ENCODE measurements at regions not wholly inside any gene's neighbourhood (a gene's known extent, or its start where the extent isn't known, plus 50 kb on each side); places are given as distances from the start of the nearest gene placed in this dataset.
"Not testable (repeated sequence)": the region's sequence is repeated elsewhere in the genome, so short reads cannot be mapped to it uniquely, and the experiment has no call there.

GRCh38 chr4:189630913-189631567, 309.6 kb upstream of the FRG1 start:
- DNase-seq = not testable (repeated sequence)

DNA sequence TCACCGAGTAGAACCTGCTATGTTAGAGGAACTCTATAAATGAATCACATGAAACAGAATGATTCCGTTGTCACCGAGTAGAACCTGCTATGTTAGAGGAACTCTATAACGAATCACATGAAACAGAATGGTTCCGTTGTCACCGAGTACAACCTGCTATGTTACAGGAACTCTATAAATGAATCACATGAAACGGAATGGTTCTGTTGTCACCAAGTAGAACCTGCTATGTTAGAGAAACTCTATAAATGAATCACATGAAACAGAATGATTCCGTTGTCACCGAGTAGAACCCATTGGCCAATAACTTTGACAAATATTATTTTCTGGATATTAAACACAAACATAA, 309.1 kb upstream of the FRG1 start:
- DNase-seq = not testable (repeated sequence)

DNA sequence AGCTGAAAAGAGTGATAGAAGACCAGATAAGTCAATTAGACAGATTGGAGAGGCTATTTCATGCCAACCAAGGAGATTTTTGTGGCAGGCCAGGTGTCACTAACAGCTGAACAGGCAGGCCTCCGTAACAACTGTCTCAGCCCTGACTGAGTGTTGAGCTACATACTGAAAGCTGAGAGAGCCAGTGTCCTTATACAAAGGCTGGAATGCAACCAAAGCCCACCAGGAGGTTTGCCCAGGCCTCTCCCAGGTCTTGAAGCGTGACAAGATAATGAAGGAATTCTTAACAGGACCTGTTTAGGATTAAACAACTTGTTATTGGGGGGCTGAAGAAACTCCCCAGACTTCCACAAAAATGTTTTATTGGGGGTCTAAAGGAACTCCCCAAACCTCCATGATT, 290.2 kb upstream of the FRG1 start:
- DNase-seq = not testable (repeated sequence)

DNA sequence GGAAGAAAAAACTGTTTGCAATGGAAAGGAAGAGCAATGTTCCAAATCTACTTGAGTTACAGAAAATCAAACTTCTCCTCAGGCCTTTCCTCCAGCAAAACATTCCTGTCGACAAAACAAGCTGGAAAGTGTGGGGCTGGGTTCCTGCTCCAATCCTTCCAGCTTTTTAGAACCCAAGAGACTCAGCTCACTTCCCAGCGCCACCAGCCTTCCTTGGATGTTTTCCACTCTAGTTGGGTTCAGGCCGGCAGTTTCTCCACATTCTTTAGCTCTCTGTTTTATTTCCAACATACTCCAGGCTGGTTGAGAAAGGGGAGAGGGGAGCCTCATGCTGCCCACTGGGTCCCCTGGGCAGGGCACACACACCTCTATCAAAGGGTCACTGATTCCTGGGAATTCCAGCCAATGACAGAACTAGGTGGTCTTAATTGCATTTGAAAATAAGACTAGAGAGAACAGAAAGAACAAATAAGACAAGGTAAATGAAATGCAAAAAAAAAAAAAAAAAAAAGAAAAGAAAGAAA, 287.5 kb upstream of the FRG1 start:
- DNase-seq = not testable (repeated sequence)

DNA sequence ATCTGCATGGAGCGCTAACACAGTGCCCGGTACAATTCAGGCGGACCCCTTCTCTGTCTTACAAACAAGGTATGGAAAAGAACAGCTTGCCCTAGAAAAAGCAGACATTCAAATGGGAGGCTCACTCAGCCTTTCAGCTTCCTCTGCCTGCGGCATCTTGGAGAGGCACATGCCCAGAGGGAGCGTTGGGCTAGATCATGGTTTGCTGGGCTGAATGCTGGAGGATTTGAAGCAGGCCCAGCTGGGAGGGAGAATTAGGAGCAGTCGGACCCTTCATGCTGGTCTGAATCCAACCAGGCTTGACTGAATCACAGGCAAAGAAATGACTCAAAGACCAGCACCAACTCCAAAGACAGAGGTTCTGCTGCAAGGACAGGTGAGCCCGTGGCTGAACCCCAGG, 286.7 kb upstream of the FRG1 start:
- not testable (repeated sequence) for DNase-seq

DNA sequence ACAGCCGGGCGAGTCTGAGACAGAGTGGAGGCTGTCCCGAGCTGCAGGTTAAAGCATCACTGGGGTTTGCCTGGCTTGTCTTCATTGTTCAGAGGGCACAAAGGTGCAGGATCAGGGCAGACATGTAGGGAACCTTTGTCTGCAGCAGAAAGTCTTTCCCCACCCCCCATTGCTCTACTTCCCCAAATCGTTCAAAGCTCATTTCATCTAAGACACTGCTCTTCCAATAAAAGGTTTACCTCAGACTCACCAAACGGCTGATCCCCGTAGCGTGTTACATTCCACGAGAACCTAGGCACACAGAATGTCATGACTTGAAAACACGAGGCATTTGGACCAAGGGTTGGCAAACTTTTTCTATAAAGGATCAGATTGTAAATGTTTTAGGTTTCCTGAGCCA, 286.3 kb upstream of the FRG1 start:
- not testable (repeated sequence) for DNase-seq

- DNase-seq = not testable (repeated sequence)
Measured at GRCh38 chr4:189655817-189656216, 284.9 kb upstream of the FRG1 start.

GRCh38 chr4:189656641-189657040, 284.0 kb upstream of the FRG1 start:
- peak; percentile 10 for DNase-seq

GRCh38 chr4:189658259-189658658, 282.4 kb upstream of the FRG1 start:
- not testable (repeated sequence) for DNase-seq

- not testable (repeated sequence) for DNase-seq
Measured at GRCh38 chr4:189658831-189659230, 281.8 kb upstream of the FRG1 start.

- DNase-seq = no peak
Measured at GRCh38 chr4:189659287-189659686, 281.4 kb upstream of the FRG1 start.

- no peak for DNase-seq
Measured at GRCh38 chr4:189660722-189661360, 279.8 kb upstream of the FRG1 start.

GRCh38 chr4:189664693-189665250, 275.9 kb upstream of the FRG1 start:
- no peak for DNase-seq

DNA sequence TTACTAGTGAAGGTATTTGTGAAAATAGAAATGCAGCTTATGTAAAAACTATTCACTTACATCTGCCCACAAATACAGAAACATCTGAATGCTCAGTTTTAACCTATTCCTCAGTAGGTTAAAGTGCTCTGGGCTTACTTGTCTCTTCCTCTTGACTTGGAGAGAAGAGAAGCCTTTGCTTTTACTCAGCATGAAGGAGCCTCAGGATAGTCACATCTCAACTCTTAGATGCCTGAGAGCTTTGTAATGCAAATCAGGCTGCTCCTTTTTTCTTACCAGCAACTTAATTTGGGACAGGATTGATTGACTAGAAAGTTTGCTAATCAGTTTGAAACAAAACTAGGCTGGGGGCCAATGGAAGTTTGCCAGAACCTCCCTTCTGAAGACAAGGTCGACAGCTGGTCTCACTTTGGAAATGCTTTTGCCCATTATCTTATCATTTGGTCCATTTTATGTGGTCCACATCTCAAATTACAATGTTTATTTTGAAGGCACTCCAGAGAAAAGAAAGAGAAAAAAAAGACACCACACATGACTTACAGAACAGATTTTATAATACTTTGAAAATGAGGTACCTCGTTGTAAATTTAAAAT, 274.9 kb upstream of the FRG1 start:
- DNase-seq = not testable (repeated sequence)

DNA sequence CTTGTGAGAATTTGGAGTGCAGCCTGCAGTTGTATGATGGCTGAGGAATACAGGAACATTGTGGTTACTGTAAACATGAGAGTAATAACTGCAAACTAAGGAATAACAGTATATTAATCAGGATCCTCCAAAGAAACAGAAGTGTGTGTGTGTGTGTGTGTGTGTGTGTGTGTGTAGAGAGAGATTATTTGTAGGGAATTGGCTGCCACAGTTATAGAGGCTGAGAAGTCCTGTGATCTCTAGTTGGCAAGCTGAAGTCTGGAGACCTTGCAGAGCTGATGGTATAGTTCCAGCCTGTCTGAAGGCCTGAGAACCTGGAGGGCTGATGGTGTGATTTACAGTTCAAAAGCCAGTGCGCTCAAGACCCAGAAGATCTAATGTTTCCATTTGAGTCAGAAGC, 273.3 kb upstream of the FRG1 start:
- DNase-seq = not testable (repeated sequence)

- not testable (repeated sequence) for DNase-seq
Measured at GRCh38 chr4:189697675-189698245, 242.9 kb upstream of the FRG1 start.

DNA sequence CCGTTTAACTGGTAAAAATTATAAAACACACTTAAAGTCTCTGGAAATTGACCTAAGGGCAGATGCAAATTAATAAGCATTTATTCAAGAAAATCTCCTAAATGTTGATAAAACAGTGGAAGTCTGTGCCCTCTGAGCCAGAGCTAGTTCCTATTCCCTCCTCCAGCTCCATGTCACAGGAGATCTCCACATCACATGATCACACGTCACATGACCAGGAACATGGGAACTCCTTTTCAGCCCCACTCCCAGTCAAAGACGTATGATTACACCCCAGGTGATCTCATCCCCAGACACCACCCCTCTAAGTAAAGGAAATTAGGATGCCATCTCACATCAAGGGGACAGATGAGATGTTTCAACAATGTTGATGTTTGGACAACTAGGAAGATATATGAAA, 237.7 kb upstream of the FRG1 start:
- not testable (repeated sequence) for DNase-seq

- DNase-seq = not testable (repeated sequence)
Measured at GRCh38 chr4:189706821-189707220, 233.9 kb upstream of the FRG1 start.

DNA sequence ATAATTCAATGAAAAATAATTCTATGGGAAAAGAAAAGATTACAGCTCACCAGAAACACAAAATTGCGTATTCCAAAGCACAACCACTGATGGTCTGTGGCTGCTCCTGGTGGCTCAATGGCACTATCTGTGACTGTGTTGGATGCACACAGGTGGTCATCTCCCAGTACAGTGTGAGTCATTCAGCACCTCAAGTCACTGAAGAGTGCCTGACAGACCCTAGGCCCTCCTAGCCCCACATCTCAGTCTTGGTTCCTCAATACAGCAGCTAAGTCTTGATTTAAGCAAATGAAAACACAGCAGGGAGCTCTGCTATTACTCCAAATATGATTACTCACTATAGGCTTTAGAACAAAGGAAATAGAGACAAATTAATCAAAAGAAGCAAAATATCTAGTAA, 233.4 kb upstream of the FRG1 start:
- not testable (repeated sequence) for DNase-seq

DNA sequence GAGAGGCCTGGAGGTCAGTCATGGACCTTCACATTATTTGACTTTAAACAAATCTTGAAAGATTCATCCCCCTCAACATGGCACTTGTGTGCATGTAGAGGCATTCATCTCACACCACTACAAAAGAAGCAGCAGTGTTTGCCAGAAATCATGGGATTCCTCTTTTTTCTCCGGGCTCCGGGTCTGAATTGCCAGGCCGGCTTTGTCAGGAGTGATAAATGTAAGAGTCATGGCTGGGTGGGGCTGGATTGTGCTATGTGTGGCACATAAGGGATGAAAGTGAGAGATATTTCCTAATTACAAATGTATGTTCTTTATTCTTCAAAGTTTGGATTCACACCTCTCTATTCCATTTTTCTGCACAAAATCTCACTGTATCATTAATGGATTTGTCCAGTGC, 228.7 kb upstream of the FRG1 start:
- not testable (repeated sequence) for DNase-seq

GRCh38 chr4:189721016-189721993, 219.4 kb upstream of the FRG1 start:
- DNase-seq = not testable (repeated sequence)
